Hepatocyte (in vitro differentiated cells): ENCODE measurements at regions not wholly inside any gene's neighbourhood (a gene's known extent, or its start where the extent isn't known, plus 50 kb on each side); places are given as distances from the start of the nearest gene placed in this dataset.

ENCODE experiments used
- DNase-seq: peaks from one replicate; pipeline ENCODE4 v3.0.0-alpha.2; 2016; ENCODE audit warnings: low spot score
- H2AFZ ChIP-seq: fragments of 200-600 bp; sonication (generic); 2 replicates; pipeline ENCODE4 v1.6.0; 2016; ENCODE audit warnings: antibody characterized with exemption, mild to moderate bottlenecking
- H3K27ac ChIP-seq: fragments of 200-600 bp; sonication (generic); 2 replicates; pipeline ENCODE4 v1.5.1; 2016; ENCODE audit warnings: mild to moderate bottlenecking
- H3K27me3 ChIP-seq: fragments of 200-600 bp; sonication (generic); 2 replicates; pipeline ENCODE4 v1.6.1; 2016
- H3K36me3 ChIP-seq: fragments of 200-600 bp; sonication (generic); replicated peaks from 2 replicates; pipeline ENCODE4 v1.5.1; 2016; ENCODE audit warnings: low read depth; ENCODE audit not compliant: insufficient read depth
- H3K4me1 ChIP-seq: fragments of 200-600 bp; sonication (generic); 2 replicates; pipeline ENCODE4 v1.5.1; 2016; ENCODE audit warnings: mild to moderate bottlenecking, moderate library complexity; ENCODE audit not compliant: insufficient read depth
- H3K4me2 ChIP-seq: fragments of 200-600 bp; sonication (generic); 2 replicates; pipeline ENCODE4 v1.6.0; 2016
- H3K4me3 ChIP-seq: fragments of 200-600 bp; sonication (generic); 2 replicates; pipeline ENCODE4 v1.5.1; 2016; ENCODE audit warnings: mild to moderate bottlenecking
- H3K79me2 ChIP-seq: fragments of 200-600 bp; sonication (generic); 2 replicates; pipeline ENCODE4 v1.6.0; 2017; ENCODE audit warnings: mild to moderate bottlenecking
- H3K9me2 ChIP-seq: fragments of 200-600 bp; sonication (generic); replicated peaks from 2 replicates; pipeline ENCODE4 v1.6.0; 2017; ENCODE audit warnings: mild to moderate bottlenecking; ENCODE audit not compliant: insufficient read depth
- H3K9me3 ChIP-seq: fragments of 200-600 bp; sonication (generic); 2 replicates; pipeline ENCODE4 v1.5.1; 2016; ENCODE audit warnings: low read depth, mild to moderate bottlenecking
- H4K20me1 ChIP-seq: fragments of 200-600 bp; sonication (generic); 2 replicates; pipeline ENCODE4 v1.6.0; 2016; ENCODE audit warnings: mild to moderate bottlenecking; ENCODE audit not compliant: insufficient read depth, poor library complexity, severe bottlenecking
- EZH2 ChIP-seq: fragments of 200-600 bp; sonication (generic); IDR thresholded peaks from 2 replicates; pipeline ENCODE4 v1.6.1; 2016; ENCODE audit warnings: antibody characterized with exemption, mild to moderate bottlenecking, borderline replicate concordance
- EZH2phosphoT487 ChIP-seq: fragments of 200-600 bp; sonication (generic); IDR thresholded peaks from one replicate; pipeline ENCODE4 v1.6.1; 2018; ENCODE audit warnings: antibody characterized with exemption, mild to moderate bottlenecking, low read depth, moderate library complexity; ENCODE audit not compliant: unreplicated experiment, severe bottlenecking
- WGBS: methylation state at CpG from one replicate; pipeline ENCODE4 v1.1.6; 2016; ENCODE audit warnings: low lambda C conversion rate; ENCODE audit errors: missing lambda C conversion rate; 5-methylcytosine and 5-hydroxymethylcytosine counted together
- TF ChIP-seq, protein P1 (sequence below): fragments of 200-600 bp; sonication (generic); IDR thresholded peaks from 2 replicates; pipeline ENCODE4 v1.5.1; 2016; ENCODE audit warnings: antibody characterized with exemption, mild to moderate bottlenecking; ENCODE audit not compliant: poor library complexity

DNA sequence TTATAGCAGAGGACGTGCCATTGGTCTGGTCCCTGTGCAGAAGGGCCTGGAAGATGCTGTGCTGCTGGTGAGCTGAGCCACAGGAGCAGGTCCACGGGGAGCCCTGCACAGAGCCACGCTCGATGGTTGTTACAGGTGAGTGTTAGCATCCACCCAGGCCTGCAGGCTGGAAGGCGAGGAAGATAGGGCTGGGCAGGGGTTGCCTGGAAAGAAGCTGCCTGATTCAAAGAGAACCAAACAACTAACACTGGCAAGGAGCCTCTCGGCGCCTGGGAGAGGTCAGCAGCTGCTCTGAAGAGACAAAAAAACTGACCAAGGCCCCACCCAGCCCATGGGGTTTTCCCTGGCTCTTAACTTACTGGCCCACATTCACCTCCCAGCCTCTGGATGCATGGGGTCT is 160.2 kb downstream of the MED10 start:
- H3K4me2 ChIP-seq = no peak overlapping the region
- DNase-seq = no peak
- no peaks in the 10 kb centered on the region for H3K9me2 ChIP-seq
- no peak overlapping the region for H2AFZ ChIP-seq
- no peaks in the 10 kb centered on the region for H3K4me1 ChIP-seq
- no peaks in the 10 kb centered on the region for H3K79me2 ChIP-seq
- no peak overlapping the region for H3K27ac ChIP-seq
- no peaks in the 10 kb centered on the region for H3K9me3 ChIP-seq
- no peaks in the 10 kb centered on the region for H3K27me3 ChIP-seq
- H3K4me3 ChIP-seq = no peak overlapping the region
- no peaks in the 10 kb centered on the region for H3K36me3 ChIP-seq
- WGBS = 91% methylated on average over 7 of the region's 7 CpGs
- TF ChIP-seq EZH2phosphoT487 = no peak
- TF ChIP-seq, protein P1, sequence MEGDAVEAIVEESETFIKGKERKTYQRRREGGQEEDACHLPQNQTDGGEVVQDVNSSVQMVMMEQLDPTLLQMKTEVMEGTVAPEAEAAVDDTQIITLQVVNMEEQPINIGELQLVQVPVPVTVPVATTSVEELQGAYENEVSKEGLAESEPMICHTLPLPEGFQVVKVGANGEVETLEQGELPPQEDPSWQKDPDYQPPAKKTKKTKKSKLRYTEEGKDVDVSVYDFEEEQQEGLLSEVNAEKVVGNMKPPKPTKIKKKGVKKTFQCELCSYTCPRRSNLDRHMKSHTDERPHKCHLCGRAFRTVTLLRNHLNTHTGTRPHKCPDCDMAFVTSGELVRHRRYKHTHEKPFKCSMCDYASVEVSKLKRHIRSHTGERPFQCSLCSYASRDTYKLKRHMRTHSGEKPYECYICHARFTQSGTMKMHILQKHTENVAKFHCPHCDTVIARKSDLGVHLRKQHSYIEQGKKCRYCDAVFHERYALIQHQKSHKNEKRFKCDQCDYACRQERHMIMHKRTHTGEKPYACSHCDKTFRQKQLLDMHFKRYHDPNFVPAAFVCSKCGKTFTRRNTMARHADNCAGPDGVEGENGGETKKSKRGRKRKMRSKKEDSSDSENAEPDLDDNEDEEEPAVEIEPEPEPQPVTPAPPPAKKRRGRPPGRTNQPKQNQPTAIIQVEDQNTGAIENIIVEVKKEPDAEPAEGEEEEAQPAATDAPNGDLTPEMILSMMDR = no peak
- no peak for TF ChIP-seq EZH2
- no peaks in the 10 kb centered on the region for H4K20me1 ChIP-seq

DNA sequence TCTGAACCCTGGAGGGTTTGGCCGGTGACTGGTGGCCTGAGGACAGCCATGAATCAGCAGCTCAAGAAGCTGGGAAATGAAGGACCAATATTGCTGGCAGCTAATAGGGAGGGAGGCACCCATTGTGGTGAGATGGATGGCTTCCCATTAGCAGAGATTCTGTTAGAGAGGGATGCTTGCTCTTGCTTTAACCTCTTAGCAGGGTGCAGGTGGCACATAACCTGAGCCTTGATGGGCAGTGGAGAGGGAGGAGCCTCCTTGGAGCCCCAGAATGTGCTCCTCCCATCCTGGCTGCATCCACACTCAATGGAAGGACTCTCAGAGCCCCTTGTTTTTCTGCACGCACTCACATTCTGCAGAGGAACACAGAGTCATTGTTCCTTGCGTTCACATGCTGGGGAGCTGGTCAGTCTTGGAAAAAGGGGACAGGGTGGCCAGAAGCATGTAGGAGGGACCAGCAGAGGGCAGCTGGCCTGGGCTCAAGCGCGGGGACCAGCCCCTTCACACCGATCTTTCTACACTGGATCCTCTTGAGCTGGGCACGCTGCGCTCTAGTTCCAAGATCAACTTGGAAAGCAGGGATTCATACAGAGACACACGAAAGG is 161.8 kb downstream of the MED10 start:
- no peak overlapping the region for H3K4me2 ChIP-seq
- H2AFZ ChIP-seq = no peak overlapping the region
- H3K27ac ChIP-seq = no peak overlapping the region
- no peaks in the 10 kb centered on the region for H3K79me2 ChIP-seq
- no peaks in the 10 kb centered on the region for H3K36me3 ChIP-seq
- WGBS = 88% methylated on average over 9 of the region's 9 CpGs
- no peaks in the 10 kb centered on the region for H3K9me2 ChIP-seq
- H4K20me1 ChIP-seq = no peaks in the 10 kb centered on the region
- no peak overlapping the region for H3K4me3 ChIP-seq
- TF ChIP-seq, protein P1 = no peak
- no peak for TF ChIP-seq EZH2phosphoT487
- no peak for TF ChIP-seq EZH2
- no peaks in the 10 kb centered on the region for H3K9me3 ChIP-seq
- H3K27me3 ChIP-seq = no peaks in the 10 kb centered on the region
- H3K4me1 ChIP-seq = no peaks in the 10 kb centered on the region
- no peak for DNase-seq

DNA sequence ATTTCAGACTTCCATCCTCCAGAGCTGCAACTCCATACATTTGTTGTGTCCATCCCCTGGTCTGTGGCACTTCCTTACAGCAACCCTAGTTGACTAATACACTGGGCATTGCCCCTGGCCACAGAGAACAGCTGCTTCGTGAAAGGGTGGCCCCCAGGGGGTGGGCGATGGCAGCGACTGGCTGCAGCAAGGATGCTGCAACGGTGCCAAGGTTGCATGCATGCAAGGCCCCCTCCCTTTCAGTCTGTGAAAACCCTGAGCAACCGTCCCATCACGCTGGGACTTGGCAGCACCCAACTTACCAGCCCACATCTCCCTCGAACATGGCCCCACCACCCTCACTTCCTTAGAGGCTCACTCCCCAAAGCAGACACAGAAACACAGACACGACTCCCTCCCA is 162.5 kb downstream of the MED10 start:
- Histone ChIP-seq H3K4me3 (no peak overlapping the region), H4K20me1 (no peaks in the 10 kb centered on the region), H3K79me2 (no peaks in the 10 kb centered on the region), H3K4me1 (no peaks in the 10 kb centered on the region), H3K27me3 (no peaks in the 10 kb centered on the region), H3K9me2 (no peaks in the 10 kb centered on the region), H3K4me2 (no peak overlapping the region), H3K36me3 (no peaks in the 10 kb centered on the region), H3K9me3 (no peaks in the 10 kb centered on the region), H2AFZ (no peak overlapping the region), H3K27ac (no peak overlapping the region)
- no peak for DNase-seq
- no peak for TF ChIP-seq EZH2phosphoT487
- TF ChIP-seq, protein P1 = no peak
- no peak for TF ChIP-seq EZH2
- 87% methylated on average over 8 of the region's 8 CpGs for WGBS
